Trophoblast cell (in vitro differentiated cells and primary cell): ENCODE measurements at regions not wholly inside any gene's neighbourhood (a gene's known extent, or its start where the extent isn't known, plus 50 kb on each side); places are given as distances from the start of the nearest gene placed in this dataset.

Experiments
- DNase-seq, 2 donors: peaks; one replicate each; pipeline ENCODE4 v3.0.0-alpha.2; 2016
- H2AFZ ChIP-seq: 2 replicates; pipeline ENCODE4 v1.6.1; 2013; ENCODE audit warnings: low read length, moderate library complexity, mild to moderate bottlenecking; ENCODE audit not compliant: insufficient read depth, poor library complexity
- H2AK5ac ChIP-seq: 2 replicates; pipeline ENCODE4 v1.6.1; 2013; ENCODE audit warnings: mild to moderate bottlenecking, low read length
- H2BK120ac ChIP-seq: 2 replicates; pipeline ENCODE4 v1.6.1; 2013; ENCODE audit warnings: low read length, mild to moderate bottlenecking, moderate library complexity; ENCODE audit not compliant: insufficient read depth, poor library complexity
- H2BK12ac ChIP-seq: 2 replicates; pipeline ENCODE4 v1.6.1; 2013; ENCODE audit warnings: mild to moderate bottlenecking, low read length, moderate library complexity
- H2BK5ac ChIP-seq: 2 replicates; pipeline ENCODE4 v1.6.1; 2013; ENCODE audit warnings: low read length, low read depth, moderate library complexity, mild to moderate bottlenecking; ENCODE audit not compliant: poor library complexity
- H3K14ac ChIP-seq: 2 replicates; pipeline ENCODE4 v1.6.1; 2013; ENCODE audit warnings: mild to moderate bottlenecking, low read length
- H3K18ac ChIP-seq: 2 replicates; pipeline ENCODE4 v1.6.1; 2013; ENCODE audit warnings: mild to moderate bottlenecking, low read length
- H3K23ac ChIP-seq: 2 replicates; pipeline ENCODE4 v1.6.1; 2013; ENCODE audit warnings: low read length
- H3K27ac ChIP-seq: 2 replicates; pipeline ENCODE4 v1.5.1; 2013; ENCODE audit warnings: low read depth, mild to moderate bottlenecking, inconsistent platforms, low read length, moderate library complexity
- H3K27me3 ChIP-seq: 2 replicates; pipeline ENCODE4 v1.6.1; 2013; ENCODE audit warnings: inconsistent platforms, mild to moderate bottlenecking, low read length, moderate library complexity; ENCODE audit not compliant: insufficient read depth
- H3K36me3 ChIP-seq, 2 experiments: 1 replicate in 1 of 2; 2 replicates in 1 of 2; pipeline ENCODE4 v1.6.1; 2013; ENCODE audit warnings: low read length in 2 of 2, mild to moderate bottlenecking in 2 of 2, moderate library complexity in 1 of 2; ENCODE audit not compliant: insufficient read depth in 2 of 2, control insufficient read depth in 1 of 2
- H3K4ac ChIP-seq: 2 replicates; pipeline ENCODE4 v1.6.1; 2013; ENCODE audit warnings: low read depth, mild to moderate bottlenecking, low read length, moderate library complexity
- H3K4me1 ChIP-seq, 2 experiments: 1 replicate in 1 of 2; 2 replicates in 1 of 2; pipeline ENCODE4 v1.6.1; 2013; ENCODE audit warnings: low read length in 2 of 2, mild to moderate bottlenecking in 2 of 2, moderate library complexity in 1 of 2; ENCODE audit not compliant: insufficient read depth in 2 of 2, control insufficient read depth in 1 of 2
- H3K4me2 ChIP-seq: 2 replicates; pipeline ENCODE4 v1.6.1; 2013; ENCODE audit warnings: inconsistent platforms, mild to moderate bottlenecking, low read length, moderate library complexity
- H3K4me3 ChIP-seq: 2 replicates; pipeline ENCODE4 v1.5.1; 2013; ENCODE audit warnings: mild to moderate bottlenecking, low read depth, low read length, inconsistent platforms
- H3K79me1 ChIP-seq: one replicate; pipeline ENCODE4 v1.6.1; 2013; ENCODE audit warnings: low read length
- H3K79me2 ChIP-seq: 2 replicates; pipeline ENCODE4 v1.6.1; 2013; ENCODE audit warnings: low read length, mild to moderate bottlenecking; ENCODE audit not compliant: control insufficient read depth, insufficient read depth, poor library complexity
- H3K9ac ChIP-seq: 2 replicates; pipeline ENCODE4 v1.6.1; 2013; ENCODE audit warnings: mild to moderate bottlenecking, low read length
- H3K9me3 ChIP-seq: 2 replicates; pipeline ENCODE4 v1.6.1; 2013; ENCODE audit warnings: low read depth, mild to moderate bottlenecking, control low read depth, inconsistent platforms, low read length; ENCODE audit not compliant: insufficient read depth
- H4K12ac ChIP-seq: 2 replicates; pipeline ENCODE4 v1.6.1; 2013; ENCODE audit warnings: low read depth, mild to moderate bottlenecking, low read length, moderate library complexity
- H4K8ac ChIP-seq: 2 replicates; pipeline ENCODE4 v1.6.1; 2013; ENCODE audit warnings: low read depth, mild to moderate bottlenecking, low read length, moderate library complexity
- H4K91ac ChIP-seq: one replicate; pipeline ENCODE4 v1.6.1; 2013; ENCODE audit warnings: low read depth, mild to moderate bottlenecking, low read length, moderate library complexity
- WGBS: extraction: QIAGEN DNeasy Blood & Tissue Kit; methylation state at CpG from one replicate; pipeline ENCODE4 v1.1.7; 2013; ENCODE audit warnings: missing lambda C conversion rate; ENCODE audit not compliant: insufficient read length, insufficient coverage; ENCODE audit errors: extremely low coverage; 5-methylcytosine and 5-hydroxymethylcytosine counted together

DNA sequence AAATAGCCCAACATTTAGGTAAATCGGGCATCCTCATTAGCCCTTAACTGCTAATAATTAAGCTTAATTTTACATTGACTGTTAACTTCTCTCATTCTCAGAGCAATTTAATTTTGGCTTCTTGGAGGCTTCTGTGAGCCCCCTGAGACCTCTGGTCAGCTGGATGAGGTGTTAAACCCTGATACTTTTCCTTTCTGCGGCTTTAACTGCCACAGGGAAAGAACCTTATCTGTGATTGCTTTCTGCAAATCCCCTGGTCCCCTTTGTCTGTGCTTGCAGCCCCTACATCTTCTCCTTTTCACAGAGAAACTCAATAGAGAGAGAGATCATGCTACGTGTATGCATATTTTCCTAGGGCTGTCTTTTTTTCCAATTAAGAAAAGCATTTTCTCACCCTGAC is 184.5 kb upstream of the CSF3R start:
- Histone ChIP-seq H2AK5ac (no peak overlapping the region), H3K36me3 (no peaks in the 10 kb centered on the region), H3K9ac (no peak overlapping the region), H3K23ac (no peak overlapping the region), H2AFZ (no peak overlapping the region), H3K4me2 (no peak overlapping the region), H3K79me1 (no peaks in the 10 kb centered on the region), H2BK5ac (no peak overlapping the region), H3K4me1 (no peaks in the 10 kb centered on the region), H3K9me3 (peaks cover 1% of the 10 kb centered on the region), H3K4ac (no peak overlapping the region), H2BK120ac (no peak overlapping the region), H2BK12ac (no peak overlapping the region), H3K18ac (no peak overlapping the region), H4K8ac (no peak overlapping the region), H3K4me3 (no peak overlapping the region), H4K12ac (no peak overlapping the region), H3K14ac (no peak overlapping the region), H4K91ac (no peak overlapping the region), H3K27me3 (no peaks in the 10 kb centered on the region), H3K27ac (no peak overlapping the region), H3K79me2 (no peaks in the 10 kb centered on the region)
- no peak for DNase-seq
- no CpG with 5 or more reads among the region's 3 CpGs for WGBS

- H3K4me2 ChIP-seq, result no peak overlapping the region
- H2BK5ac ChIP-seq, result no peak overlapping the region
- H3K18ac ChIP-seq, result no peak overlapping the region
- no peak overlapping the region for H4K8ac ChIP-seq
- H4K91ac ChIP-seq, result no peak overlapping the region
- no peaks in the 10 kb centered on the region for H3K36me3 ChIP-seq
- H3K14ac ChIP-seq, result no peak overlapping the region
- no peak overlapping the region for H2BK120ac ChIP-seq
- H3K4ac ChIP-seq, result no peak overlapping the region
- no peak overlapping the region for H3K23ac ChIP-seq
- DNase-seq, result no peak
- H3K4me3 ChIP-seq, result no peak overlapping the region
- H3K9ac ChIP-seq, result no peak overlapping the region
- no peaks in the 10 kb centered on the region for H3K79me1 ChIP-seq
- peaks cover 1% of the 10 kb centered on the region for H3K9me3 ChIP-seq
- no peak overlapping the region for H4K12ac ChIP-seq
- no peaks in the 10 kb centered on the region for H3K79me2 ChIP-seq
- no peaks in the 10 kb centered on the region for H3K4me1 ChIP-seq
- no peak overlapping the region for H2BK12ac ChIP-seq
- WGBS, result no CpG with 5 or more reads among the region's 9 CpGs
- no peak overlapping the region for H2AK5ac ChIP-seq
- H3K27me3 ChIP-seq, result no peaks in the 10 kb centered on the region
- H2AFZ ChIP-seq, result no peak overlapping the region
- H3K27ac ChIP-seq, result no peak overlapping the region
These were observed 182.9 kb upstream of the CSF3R start for GRCh38 chr1:36665478-36666080.

DNA sequence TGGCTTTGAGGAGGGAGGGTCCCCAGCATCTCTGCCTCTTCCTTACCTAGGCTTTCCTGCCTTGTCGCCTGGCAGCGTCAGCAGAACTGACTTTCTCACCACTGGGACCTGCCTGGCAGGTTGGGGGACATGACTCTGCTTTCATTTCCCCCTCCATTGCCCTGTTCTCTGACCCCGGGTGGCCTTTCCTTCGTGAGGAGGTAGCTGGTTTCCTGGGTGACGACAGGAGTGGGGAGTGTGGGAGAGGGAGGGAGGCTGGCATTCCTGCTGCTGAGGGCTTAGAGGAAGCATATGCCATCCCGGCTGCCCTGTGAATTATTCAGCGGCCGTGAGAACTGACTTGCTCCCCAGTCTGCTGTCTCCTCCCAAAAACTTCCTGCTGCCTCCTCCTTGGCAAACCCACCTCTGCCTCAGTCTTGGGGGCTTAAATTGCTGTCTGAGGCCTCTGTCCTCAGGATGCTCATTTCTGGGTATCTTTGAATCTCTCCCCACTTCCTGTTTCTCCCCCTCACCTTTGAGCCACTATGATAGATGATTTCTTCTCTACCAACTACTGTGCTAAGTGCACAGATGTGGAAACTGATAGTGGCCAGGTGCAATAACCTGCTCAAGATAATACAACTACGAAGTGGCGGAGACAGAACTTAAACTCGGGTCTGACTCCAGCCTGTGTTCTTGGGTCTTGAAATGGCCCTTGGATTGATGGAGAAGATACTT is 182.0 kb upstream of the CSF3R start:
- no peaks in the 10 kb centered on the region for H3K4me1 ChIP-seq
- H3K18ac ChIP-seq, result no peak overlapping the region
- H3K79me1 ChIP-seq, result no peaks in the 10 kb centered on the region
- no CpG with 5 or more reads among the region's 11 CpGs for WGBS
- H3K27ac ChIP-seq, result no peak overlapping the region
- no peak overlapping the region for H2BK5ac ChIP-seq
- H3K4ac ChIP-seq, result no peak overlapping the region
- H4K12ac ChIP-seq, result no peak overlapping the region
- no peak overlapping the region for H2BK12ac ChIP-seq
- H4K8ac ChIP-seq, result no peak overlapping the region
- peaks cover 1% of the 10 kb centered on the region for H3K9me3 ChIP-seq
- H2BK120ac ChIP-seq, result no peak overlapping the region
- H2AK5ac ChIP-seq, result no peak overlapping the region
- H3K23ac ChIP-seq, result no peak overlapping the region
- no peak overlapping the region for H3K4me3 ChIP-seq
- no peak overlapping the region for H3K4me2 ChIP-seq
- no peaks in the 10 kb centered on the region for H3K36me3 ChIP-seq
- no peaks in the 10 kb centered on the region for H3K79me2 ChIP-seq
- H4K91ac ChIP-seq, result no peak overlapping the region
- H2AFZ ChIP-seq, result no peak overlapping the region
- no peak overlapping the region for H3K9ac ChIP-seq
- DNase-seq, result no peak
- no peaks in the 10 kb centered on the region for H3K27me3 ChIP-seq
- H3K14ac ChIP-seq, result no peak overlapping the region

GRCh38 chr1:36663772-36664430 is 181.2 kb upstream of the CSF3R start:
- Histone ChIP-seq H4K8ac (no peak overlapping the region), H3K4me3 (no peak overlapping the region), H3K27ac (no peak overlapping the region), H3K79me2 (no peaks in the 10 kb centered on the region), H3K27me3 (no peaks in the 10 kb centered on the region), H3K4me2 (no peak overlapping the region), H4K91ac (no peak overlapping the region), H3K18ac (no peak overlapping the region), H2AK5ac (no peak overlapping the region), H3K4ac (no peak overlapping the region), H3K36me3 (no peaks in the 10 kb centered on the region), H2AFZ (no peak overlapping the region), H3K14ac (no peak overlapping the region), H4K12ac (no peak overlapping the region), H3K79me1 (no peaks in the 10 kb centered on the region), H3K4me1 (no peaks in the 10 kb centered on the region), H2BK12ac (no peak overlapping the region), H3K9ac (no peak overlapping the region), H2BK120ac (no peak overlapping the region), H3K23ac (no peak overlapping the region), H2BK5ac (no peak overlapping the region), H3K9me3 (peaks cover 1% of the 10 kb centered on the region)
- WGBS, result no CpG with 5 or more reads among the region's 6 CpGs
- no peak for DNase-seq
